ENCODE measurements at regions not wholly inside any gene's neighbourhood (a gene's known extent, or its start where the extent isn't known, plus 50 kb on each side); places are given as distances from the start of the nearest gene placed in this dataset.
"Not testable (repeated sequence)": the region's sequence is repeated elsewhere in the genome, so short reads cannot be mapped to it uniquely, and the experiment has no call there.

- Histone ChIP-seq H3K4me1 (ENCODE audit: control insufficient read depth, insufficient read depth, low read length) (peaks cover 25% of the 10 kb centered on the region), H3K9me3 (ENCODE audit: control insufficient read depth, low read length) (no peaks in the 10 kb centered on the region), H3K27me3 (replicated peaks; ENCODE audit: control insufficient read depth, insufficient read depth, low read length) (no peaks in the 10 kb centered on the region), H3K9ac (ENCODE audit: low read length) (no peak overlapping the region), H3K36me3 (ENCODE audit: control insufficient read depth, insufficient read depth, low read length, severe bottlenecking) (no peaks in the 10 kb centered on the region), H3K4me3 (ENCODE audit: low read length) (no peak overlapping the region)
- no peak for DNase-seq (ENCODE audit: low read depth)
Measured at GRCh38 chr10:78413076-78414055, 379.7 kb downstream of the RPS24 start.

GRCh38 chr10:78414380-78414779 is 380.7 kb downstream of the RPS24 start:
- no peak for DNase-seq (ENCODE audit: low read depth)
- H3K9ac ChIP-seq (ENCODE audit: low read length), result no peak overlapping the region

GRCh38 chr10:78415111-78415510 is 381.4 kb downstream of the RPS24 start:
- Histone ChIP-seq H3K4me3 (ENCODE audit: low read length) (no peak overlapping the region), H3K27me3 (replicated peaks; ENCODE audit: control insufficient read depth, insufficient read depth, low read length) (no peaks in the 10 kb centered on the region), H3K9me3 (ENCODE audit: control insufficient read depth, low read length) (no peaks in the 10 kb centered on the region), H3K9ac (ENCODE audit: low read length) (no peak overlapping the region), H3K36me3 (ENCODE audit: control insufficient read depth, insufficient read depth, low read length, severe bottlenecking) (no peaks in the 10 kb centered on the region), H3K4me1 (ENCODE audit: control insufficient read depth, insufficient read depth, low read length) (peaks cover 16% of the 10 kb centered on the region)
- DNase-seq (ENCODE audit: low read depth), result no peak

More at GRCh38 chr10:78414380-78414779, 380.7 kb downstream of the RPS24 start:
- H3K36me3 ChIP-seq (ENCODE audit: control insufficient read depth, insufficient read depth, low read length, severe bottlenecking), result no peaks in the 10 kb centered on the region
- no peak overlapping the region for H3K4me3 ChIP-seq (ENCODE audit: low read length)
- no peaks in the 10 kb centered on the region for H3K27me3 ChIP-seq (replicated peaks; ENCODE audit: control insufficient read depth, insufficient read depth, low read length)
- no peaks in the 10 kb centered on the region for H3K9me3 ChIP-seq (ENCODE audit: control insufficient read depth, low read length)
- peaks cover 16% of the 10 kb centered on the region for H3K4me1 ChIP-seq (ENCODE audit: control insufficient read depth, insufficient read depth, low read length)

- DNase-seq (ENCODE audit: low read depth), result peak; percentile 15
- H3K9ac ChIP-seq (ENCODE audit: low read length), result peak overlapping the region; percentile 6
- no peak overlapping the region for H3K4me3 ChIP-seq (ENCODE audit: low read length)
- H3K27me3 ChIP-seq (replicated peaks; ENCODE audit: control insufficient read depth, insufficient read depth, low read length), result no peaks in the 10 kb centered on the region
- no peaks in the 10 kb centered on the region for H3K36me3 ChIP-seq (ENCODE audit: control insufficient read depth, insufficient read depth, low read length, severe bottlenecking)
- peaks cover 16% of the 10 kb centered on the region for H3K4me1 ChIP-seq (ENCODE audit: control insufficient read depth, insufficient read depth, low read length)
- H3K9me3 ChIP-seq (ENCODE audit: control insufficient read depth, low read length), result no peaks in the 10 kb centered on the region
Measured at GRCh38 chr10:78416031-78417011, 382.7 kb downstream of the RPS24 start.

- peaks cover 16% of the 10 kb centered on the region for H3K4me1 ChIP-seq (ENCODE audit: control insufficient read depth, insufficient read depth, low read length)
- no peak overlapping the region for H3K4me3 ChIP-seq (ENCODE audit: low read length)
- no peak for DNase-seq (ENCODE audit: low read depth)
- H3K9ac ChIP-seq (ENCODE audit: low read length), result no peak overlapping the region
- H3K9me3 ChIP-seq (ENCODE audit: control insufficient read depth, low read length), result no peaks in the 10 kb centered on the region
- no peaks in the 10 kb centered on the region for H3K27me3 ChIP-seq (replicated peaks; ENCODE audit: control insufficient read depth, insufficient read depth, low read length)
- H3K36me3 ChIP-seq (ENCODE audit: control insufficient read depth, insufficient read depth, low read length, severe bottlenecking), result no peaks in the 10 kb centered on the region
Measured at GRCh38 chr10:78417425-78418370, 384.0 kb downstream of the RPS24 start.

GRCh38 chr10:78419481-78420265 is 386.0 kb downstream of the RPS24 start:
- Histone ChIP-seq H3K4me3 (ENCODE audit: low read length) (no peak overlapping the region), H3K27me3 (replicated peaks; ENCODE audit: control insufficient read depth, insufficient read depth, low read length) (no peaks in the 10 kb centered on the region), H3K9ac (ENCODE audit: low read length) (no peak overlapping the region), H3K9me3 (ENCODE audit: control insufficient read depth, low read length) (no peaks in the 10 kb centered on the region), H3K4me1 (ENCODE audit: control insufficient read depth, insufficient read depth, low read length) (peaks cover 16% of the 10 kb centered on the region), H3K36me3 (ENCODE audit: control insufficient read depth, insufficient read depth, low read length, severe bottlenecking) (no peaks in the 10 kb centered on the region)
- DNase-seq (ENCODE audit: low read depth), result no peak

- H3K4me3 ChIP-seq (ENCODE audit: low read length), result no peak overlapping the region
- H3K4me1 ChIP-seq (ENCODE audit: control insufficient read depth, insufficient read depth, low read length), result peaks cover 11% of the 10 kb centered on the region
- H3K27me3 ChIP-seq (replicated peaks; ENCODE audit: control insufficient read depth, insufficient read depth, low read length), result no peaks in the 10 kb centered on the region
- H3K36me3 ChIP-seq (ENCODE audit: control insufficient read depth, insufficient read depth, low read length, severe bottlenecking), result no peaks in the 10 kb centered on the region
- no peak for DNase-seq (ENCODE audit: low read depth)
- peaks cover 5% of the 10 kb centered on the region for H3K9me3 ChIP-seq (ENCODE audit: control insufficient read depth, low read length)
- H3K9ac ChIP-seq (ENCODE audit: low read length), result no peak overlapping the region
Measured at GRCh38 chr10:78420946-78421735, 387.5 kb downstream of the RPS24 start.

- not testable (repeated sequence) for H3K9me3 ChIP-seq (ENCODE audit: control insufficient read depth, low read length); H3K4me3 ChIP-seq (ENCODE audit: low read length); DNase-seq (ENCODE audit: low read depth); H3K4me1 ChIP-seq (ENCODE audit: control insufficient read depth, insufficient read depth, low read length); H3K27me3 ChIP-seq (replicated peaks; ENCODE audit: control insufficient read depth, insufficient read depth, low read length); H3K36me3 ChIP-seq (ENCODE audit: control insufficient read depth, insufficient read depth, low read length, severe bottlenecking); H3K9ac ChIP-seq (ENCODE audit: low read length)
Measured at GRCh38 chr10:78424050-78424449, 390.4 kb downstream of the RPS24 start.

GRCh38 chr10:78424723-78425122 is 391.1 kb downstream of the RPS24 start:
- Histone ChIP-seq H3K4me3 (ENCODE audit: low read length) (no peak overlapping the region), H3K9ac (ENCODE audit: low read length) (no peak overlapping the region), H3K27me3 (replicated peaks; ENCODE audit: control insufficient read depth, insufficient read depth, low read length) (no peaks in the 10 kb centered on the region), H3K36me3 (ENCODE audit: control insufficient read depth, insufficient read depth, low read length, severe bottlenecking) (no peaks in the 10 kb centered on the region), H3K4me1 (ENCODE audit: control insufficient read depth, insufficient read depth, low read length) (no peaks in the 10 kb centered on the region), H3K9me3 (ENCODE audit: control insufficient read depth, low read length) (peaks cover 10% of the 10 kb centered on the region)
- no peak for DNase-seq (ENCODE audit: low read depth)
